ENCODE measurements at regions not wholly inside any gene's neighbourhood (a gene's known extent, or its start where the extent isn't known, plus 50 kb on each side); places are given as distances from the start of the nearest gene placed in this dataset.

DNA sequence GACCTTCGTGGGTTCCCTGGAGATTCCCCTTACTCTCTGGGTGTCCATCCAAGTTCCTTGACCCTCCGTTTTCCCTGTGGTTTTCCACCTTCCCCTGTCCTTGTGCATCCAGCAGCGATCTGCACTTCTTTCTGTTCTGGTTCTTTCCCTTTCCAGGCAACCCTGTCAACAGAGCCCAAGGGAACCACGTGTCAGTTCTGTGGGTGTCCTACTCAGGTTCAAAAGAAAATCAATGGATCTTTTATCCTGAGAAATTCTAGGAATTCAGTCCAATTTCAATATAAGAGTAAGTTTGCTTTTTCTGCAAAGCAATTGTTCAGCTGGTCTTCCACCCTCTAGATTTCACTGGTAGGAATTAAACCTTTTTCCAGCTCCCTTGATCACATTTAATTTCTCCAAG is 1394.8 kb upstream of the SLC10A2 start:
- TF ChIP-seq ZNF274 (IDR thresholded peaks at IDR 0.05; ENCODE audit: low read depth, low read length) (no peak), FOSL1 (IDR thresholded peaks at IDR 0.05; ENCODE audit: low read depth) (no peak), POLR2A (IDR thresholded peaks at IDR 0.05; ENCODE audit: borderline replicate concordance, extremely low read depth, insufficient read depth, insufficient read length) (no peak), POLR2AphosphoS5 (IDR thresholded peaks at IDR 0.05; ENCODE audit: low read depth, low read length) (no peak), RAD21 (IDR thresholded peaks at IDR 0.05; ENCODE audit: low read depth) (no peak), EZH2 (IDR thresholded peaks at IDR 0.05) (no peak), CEBPB (IDR thresholded peaks at IDR 0.05; ENCODE audit: low read depth) (no peak)
- TF ChIP-seq, protein P1, sequence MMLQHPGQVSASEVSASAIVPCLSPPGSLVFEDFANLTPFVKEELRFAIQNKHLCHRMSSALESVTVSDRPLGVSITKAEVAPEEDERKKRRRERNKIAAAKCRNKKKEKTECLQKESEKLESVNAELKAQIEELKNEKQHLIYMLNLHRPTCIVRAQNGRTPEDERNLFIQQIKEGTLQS (IDR thresholded peaks at IDR 0.05), result no peak
- TF ChIP-seq, protein P2, sequence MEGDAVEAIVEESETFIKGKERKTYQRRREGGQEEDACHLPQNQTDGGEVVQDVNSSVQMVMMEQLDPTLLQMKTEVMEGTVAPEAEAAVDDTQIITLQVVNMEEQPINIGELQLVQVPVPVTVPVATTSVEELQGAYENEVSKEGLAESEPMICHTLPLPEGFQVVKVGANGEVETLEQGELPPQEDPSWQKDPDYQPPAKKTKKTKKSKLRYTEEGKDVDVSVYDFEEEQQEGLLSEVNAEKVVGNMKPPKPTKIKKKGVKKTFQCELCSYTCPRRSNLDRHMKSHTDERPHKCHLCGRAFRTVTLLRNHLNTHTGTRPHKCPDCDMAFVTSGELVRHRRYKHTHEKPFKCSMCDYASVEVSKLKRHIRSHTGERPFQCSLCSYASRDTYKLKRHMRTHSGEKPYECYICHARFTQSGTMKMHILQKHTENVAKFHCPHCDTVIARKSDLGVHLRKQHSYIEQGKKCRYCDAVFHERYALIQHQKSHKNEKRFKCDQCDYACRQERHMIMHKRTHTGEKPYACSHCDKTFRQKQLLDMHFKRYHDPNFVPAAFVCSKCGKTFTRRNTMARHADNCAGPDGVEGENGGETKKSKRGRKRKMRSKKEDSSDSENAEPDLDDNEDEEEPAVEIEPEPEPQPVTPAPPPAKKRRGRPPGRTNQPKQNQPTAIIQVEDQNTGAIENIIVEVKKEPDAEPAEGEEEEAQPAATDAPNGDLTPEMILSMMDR (IDR thresholded peaks at IDR 0.05 in 2 of 3, conservative IDR thresholded peaks at IDR 0.05 in 1 of 3; ENCODE audit: borderline replicate concordance in 1 of 3, insufficient read depth in 1 of 3, low read depth in 2 of 3, low read length in 2 of 3), result no peak

Measured in HCT116 (cell line).